ENCODE measurements at regions not wholly inside any gene's neighbourhood (a gene's known extent, or its start where the extent isn't known, plus 50 kb on each side); places are given as distances from the start of the nearest gene placed in this dataset.

GRCh38 chr3:13195374-13195773 is 122.1 kb upstream of the IQSEC1 start:
- Histone ChIP-seq H3K27me3 (peaks cover 0 to 49% (median 0%) of the 10 kb centered on the region in 3 donors), H3K4me1 (peaks cover 10 to 22% (median 19%) of the 10 kb centered on the region in 4 donors), H3K36me3 (no peaks in the 10 kb centered on the region), H3K27ac (no peak overlapping the region), H3K4me3 (no peak overlapping the region), H3K9me3 (no peaks in the 10 kb centered on the region)
- intact Hi-C loops (cut with DNase I; ENCODE audit: low total_unique reads) = no loop called here
- 43 to 70% (median 52%) methylated on average over 6 of the region's 6 CpGs for WGBS, 5 donors
- no peak for DNase-seq
- TF ChIP-seq CTCF (IDR thresholded peaks at IDR 0.05) (no peak), POLR2A (IDR thresholded peaks at IDR 0.05) (no peak)

GRCh38 chr3:13194285-13195209 is 121.3 kb upstream of the IQSEC1 start:
- no peak for DNase-seq
- no peaks in the 10 kb centered on the region for H3K36me3 ChIP-seq
- TF ChIP-seq CTCF (IDR thresholded peaks at IDR 0.05) (no peak), EP300 (IDR thresholded peaks at IDR 0.05) (no peak)
- H3K4me1 ChIP-seq = peaks cover 10 to 22% (median 19%) of the 10 kb centered on the region in 4 donors
- H3K9me3 ChIP-seq = no peaks in the 10 kb centered on the region
- peaks cover 0 to 47% (median 0%) of the 10 kb centered on the region in 3 donors for H3K27me3 ChIP-seq
- H3K4me3 ChIP-seq = no peak overlapping the region
- H3K27ac ChIP-seq = no peak overlapping the region
- intact Hi-C loops (cut with DNase I; ENCODE audit: low total_unique reads) = no loop called here
- WGBS, 5 donors = 28 to 54% (median 48%) methylated on average over 20 to 22 of the region's 22 CpGs

GRCh38 chr3:13193320-13194284 is 120.4 kb upstream of the IQSEC1 start:
- H3K4me3 ChIP-seq = no peak overlapping the region
- H3K9me3 ChIP-seq = no peaks in the 10 kb centered on the region
- no peaks in the 10 kb centered on the region for H3K36me3 ChIP-seq
- no peak overlapping the region for H3K27ac ChIP-seq
- H3K4me1 ChIP-seq = peaks cover 10 to 22% (median 19%) of the 10 kb centered on the region in 4 donors
- intact Hi-C loops (cut with DNase I; ENCODE audit: low total_unique reads) = no loop called here
- peaks cover 0 to 37% (median 0%) of the 10 kb centered on the region in 3 donors for H3K27me3 ChIP-seq
- WGBS, 5 donors = 44 to 62% (median 49%) methylated on average over 12 to 17 of the region's 17 CpGs
- TF ChIP-seq EP300 (IDR thresholded peaks at IDR 0.05) = no peak
- no peak for TF ChIP-seq CTCF (IDR thresholded peaks at IDR 0.05)
- TF ChIP-seq POLR2A (IDR thresholded peaks at IDR 0.05) = no peak
- no peak for TF ChIP-seq POLR2AphosphoS5 (IDR thresholded peaks at IDR 0.05)
- DNase-seq = no peak

- 81 to 93% (median 87%) methylated on average over 15 to 16 of the region's 16 CpGs for WGBS, 5 donors
Observed at GRCh38 chr3:13192471-13193213, 119.4 kb upstream of the IQSEC1 start.

More at GRCh38 chr3:13192471-13193213, 119.4 kb upstream of the IQSEC1 start:
- no peak overlapping the region for H3K4me3 ChIP-seq
- no peaks in the 10 kb centered on the region for H3K36me3 ChIP-seq
- no peak for DNase-seq
- H3K9me3 ChIP-seq = peaks cover 0 to 7% (median 6%) of the 10 kb centered on the region in 4 donors
- H3K27ac ChIP-seq = no peak overlapping the region
- H3K4me1 ChIP-seq = peaks cover 10 to 22% (median 19%) of the 10 kb centered on the region in 4 donors
- TF ChIP-seq EP300 (IDR thresholded peaks at IDR 0.05) (no peak), CTCF (IDR thresholded peaks at IDR 0.05) (no peak), POLR2A (IDR thresholded peaks at IDR 0.05) (no peak), POLR2AphosphoS5 (IDR thresholded peaks at IDR 0.05) (no peak)
- intact Hi-C loops (cut with DNase I; ENCODE audit: low total_unique reads) = no loop called here
- peaks cover 0 to 30% (median 0%) of the 10 kb centered on the region in 3 donors for H3K27me3 ChIP-seq

Measured in stomach (tissue), 8 donors.